Fibroblast of lung (primary cell): ENCODE measurements at regions not wholly inside any gene's neighbourhood (a gene's known extent, or its start where the extent isn't known, plus 50 kb on each side); places are given as distances from the start of the nearest gene placed in this dataset.

ENCODE experiments used
- CTCF ChIP-seq, 2 donors: IDR thresholded peaks in 1 of 2; conservative IDR thresholded peaks in 1 of 2; 1 replicate in 1 of 2; 2 replicates in 1 of 2; pipeline ENCODE4 v1.5.1; 2011 to 2012; ENCODE audit warnings: low read length in 2 of 2, control low read depth in 1 of 2, inconsistent platforms in 1 of 2, low read depth in 1 of 2, mild to moderate bottlenecking in 1 of 2
- EZH2 ChIP-seq: IDR thresholded peaks from 2 replicates; pipeline ENCODE4 v1.5.1; 2012; ENCODE audit warnings: low read length, control low read depth, mild to moderate bottlenecking; ENCODE audit errors: missing control alignments

GRCh38 chr10:83819609-83820008, 319.7 kb upstream of the GHITM start:
- TF ChIP-seq CTCF (conservative IDR thresholded peaks at IDR 0.05 in 1 of 2, IDR thresholded peaks at IDR 0.05 in 1 of 2; ENCODE audit: low read depth in 1 of 2, low read length in 2 of 2): no peak
- no peak for TF ChIP-seq EZH2
